ENCODE measurements at regions not wholly inside any gene's neighbourhood (a gene's known extent, or its start where the extent isn't known, plus 50 kb on each side); places are given as distances from the start of the nearest gene placed in this dataset.

DNA sequence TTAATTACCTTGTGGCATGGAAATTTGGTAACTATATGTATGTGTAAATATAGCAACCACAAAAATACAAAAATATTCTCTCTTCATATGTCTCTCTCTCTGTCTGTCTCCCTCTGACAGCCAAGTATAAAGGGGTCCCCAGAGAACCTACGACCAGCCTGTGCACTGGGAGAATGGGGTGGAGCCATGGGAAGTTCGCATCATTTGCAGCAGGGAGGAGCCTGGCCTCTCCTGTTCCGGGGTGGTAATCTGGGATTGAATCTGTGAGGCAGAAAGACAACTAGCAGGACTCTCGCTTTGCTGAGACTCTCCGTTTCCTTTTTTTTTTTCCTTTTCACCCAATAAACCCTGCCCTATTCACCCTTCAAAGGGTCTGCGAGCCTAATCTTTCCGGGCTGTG lies 1109.1 kb downstream of the HACE1 start:
- no peak for TF ChIP-seq POLR2AphosphoS5 (IDR thresholded peaks at IDR 0.05; ENCODE audit: insufficient read depth in 1 of 2, low read depth in 1 of 2)
- TF ChIP-seq POLR2A (IDR thresholded peaks at IDR 0.05), result no peak
- TF ChIP-seq CTCF (IDR thresholded peaks at IDR 0.05), result no peak
- no peaks in the 10 kb centered on the region for H3K27me3 ChIP-seq
- H3K9me3 ChIP-seq, result no peaks in the 10 kb centered on the region
- no peak for DNase-seq (ENCODE audit: extremely low spot score in 2 of 2)
- no peaks in the 10 kb centered on the region for H3K36me3 ChIP-seq
- no peak overlapping the region for H3K4me3 ChIP-seq
- H3K27ac ChIP-seq, result no peak overlapping the region
- intact Hi-C loops (cut with DNase I), result no loop called here
- H3K4me1 ChIP-seq, result no peaks in the 10 kb centered on the region

DNA sequence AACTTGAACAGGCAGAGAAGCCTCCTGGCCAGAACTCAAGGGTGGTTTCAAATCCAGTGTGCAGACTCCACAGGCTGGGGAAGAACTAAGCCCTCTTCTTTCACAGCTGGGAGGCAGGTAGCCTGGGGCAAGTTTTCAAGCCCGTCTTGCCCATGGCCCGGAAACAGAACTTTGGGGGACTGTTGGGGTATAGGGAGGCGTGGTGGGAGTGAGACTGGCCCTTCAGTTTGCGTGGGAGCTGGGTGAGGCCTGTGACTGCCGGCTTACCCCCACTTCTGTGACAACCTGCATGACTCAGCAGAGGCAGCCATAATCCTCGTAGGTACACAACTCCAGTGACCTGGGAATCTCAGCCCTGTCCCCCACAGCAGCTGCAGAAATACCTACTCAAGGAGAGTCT lies 1125.7 kb downstream of the HACE1 start:
- no peaks in the 10 kb centered on the region for H3K4me1 ChIP-seq
- no peak for DNase-seq (ENCODE audit: extremely low spot score in 2 of 2)
- no peaks in the 10 kb centered on the region for H3K9me3 ChIP-seq
- no peak overlapping the region for H3K27ac ChIP-seq
- no peak overlapping the region for H3K4me3 ChIP-seq
- no peaks in the 10 kb centered on the region for H3K27me3 ChIP-seq
- TF ChIP-seq POLR2AphosphoS5 (IDR thresholded peaks at IDR 0.05; ENCODE audit: insufficient read depth in 1 of 2, low read depth in 1 of 2) (no peak), POLR2A (IDR thresholded peaks at IDR 0.05) (no peak), CTCF (IDR thresholded peaks at IDR 0.05) (no peak)
- H3K36me3 ChIP-seq, result no peaks in the 10 kb centered on the region
- intact Hi-C loops (cut with DNase I), result no loop called here

GRCh38 chr6:103729658-103730057 lies 1130.1 kb downstream of the HACE1 start:
- no peaks in the 10 kb centered on the region for H3K27me3 ChIP-seq
- intact Hi-C loops (cut with DNase I), result no loop called here
- H3K4me1 ChIP-seq, result no peaks in the 10 kb centered on the region
- no peaks in the 10 kb centered on the region for H3K36me3 ChIP-seq
- no peak overlapping the region for H3K4me3 ChIP-seq
- DNase-seq (ENCODE audit: extremely low spot score in 2 of 2), result no peak
- H3K9me3 ChIP-seq, result no peaks in the 10 kb centered on the region
- no peak for TF ChIP-seq POLR2A (IDR thresholded peaks at IDR 0.05)
- no peak for TF ChIP-seq POLR2AphosphoS5 (IDR thresholded peaks at IDR 0.05; ENCODE audit: insufficient read depth in 1 of 2, low read depth in 1 of 2)
- TF ChIP-seq CTCF (IDR thresholded peaks at IDR 0.05), result no peak
- no peak overlapping the region for H3K27ac ChIP-seq

DNA sequence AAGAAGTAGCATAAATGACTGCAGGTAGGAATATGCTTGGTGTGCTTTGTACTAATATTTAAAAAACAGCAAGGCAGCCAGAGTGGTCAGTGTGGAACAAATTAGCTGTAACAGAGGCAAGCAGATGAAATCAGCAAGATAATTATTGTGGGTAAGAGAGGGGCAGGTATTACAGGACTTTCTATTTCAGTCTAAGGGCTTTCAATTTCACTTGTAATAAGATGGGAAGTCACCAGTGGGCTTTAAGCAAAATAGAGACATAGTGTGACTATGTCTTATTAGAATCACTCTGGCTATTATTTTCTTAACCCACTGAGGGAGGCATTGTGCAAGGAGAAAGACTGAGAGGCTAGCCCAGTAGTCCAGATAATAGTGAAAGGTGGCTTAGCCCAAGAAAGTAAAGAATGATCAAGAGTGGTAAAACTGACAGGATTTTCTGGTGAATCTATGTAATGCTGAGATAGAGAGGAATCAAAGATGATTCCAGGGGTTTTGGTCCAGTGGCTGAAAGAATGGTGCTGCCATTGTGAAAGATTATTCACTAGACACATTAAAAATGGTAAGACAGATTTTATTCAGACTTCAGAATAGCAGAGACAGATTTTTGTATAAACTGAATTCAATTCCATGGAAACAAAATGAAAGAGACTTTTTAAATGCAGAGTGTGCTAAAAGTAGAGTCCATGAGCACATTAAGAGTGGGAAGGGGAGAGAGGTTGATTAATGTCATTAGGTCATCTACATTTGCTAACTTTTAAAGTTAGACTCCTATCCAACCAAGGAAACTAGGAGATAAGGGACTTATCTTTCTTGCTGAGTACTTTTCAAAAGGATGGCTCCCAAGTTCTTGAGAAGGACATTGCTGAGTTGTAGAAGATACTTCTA lies 1136.0 kb downstream of the HACE1 start:
- Histone ChIP-seq H3K4me1 (no peaks in the 10 kb centered on the region), H3K9me3 (no peaks in the 10 kb centered on the region), H3K36me3 (no peaks in the 10 kb centered on the region), H3K4me3 (no peak overlapping the region), H3K27me3 (no peaks in the 10 kb centered on the region), H3K27ac (no peak overlapping the region)
- DNase-seq (ENCODE audit: extremely low spot score in 2 of 2), result no peak
- TF ChIP-seq CTCF (IDR thresholded peaks at IDR 0.05), result no peak
- no peak for TF ChIP-seq POLR2A (IDR thresholded peaks at IDR 0.05)
- TF ChIP-seq POLR2AphosphoS5 (IDR thresholded peaks at IDR 0.05; ENCODE audit: insufficient read depth in 1 of 2, low read depth in 1 of 2), result no peak
- intact Hi-C loops (cut with DNase I), result no loop called here

DNA sequence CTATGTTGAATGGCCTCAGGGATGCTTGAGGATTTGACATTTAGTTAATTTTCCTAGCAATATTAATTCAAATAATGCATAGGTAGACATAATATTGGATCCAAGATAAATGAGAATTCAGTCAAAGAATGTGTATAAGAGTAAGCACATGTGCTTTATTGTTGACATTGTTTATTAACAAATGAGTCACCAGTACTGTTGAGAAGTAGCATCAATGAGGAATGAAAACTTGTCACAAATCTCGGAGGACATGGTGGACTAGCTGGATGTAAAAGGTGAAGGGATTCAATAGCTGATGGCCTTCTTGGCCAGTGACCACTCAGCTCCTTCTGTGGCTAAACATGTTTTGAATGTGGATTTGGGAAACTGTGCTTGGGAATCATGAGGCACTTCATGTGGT lies 1137.0 kb downstream of the HACE1 start:
- H3K27me3 ChIP-seq, result no peaks in the 10 kb centered on the region
- H3K9me3 ChIP-seq, result no peaks in the 10 kb centered on the region
- H3K4me1 ChIP-seq, result no peaks in the 10 kb centered on the region
- H3K36me3 ChIP-seq, result no peaks in the 10 kb centered on the region
- no peak overlapping the region for H3K27ac ChIP-seq
- no peak overlapping the region for H3K4me3 ChIP-seq
- intact Hi-C loops (cut with DNase I), result no loop called here
- no peak for TF ChIP-seq POLR2AphosphoS5 (IDR thresholded peaks at IDR 0.05; ENCODE audit: insufficient read depth in 1 of 2, low read depth in 1 of 2)
- TF ChIP-seq POLR2A (IDR thresholded peaks at IDR 0.05), result no peak
- no peak for TF ChIP-seq CTCF (IDR thresholded peaks at IDR 0.05)
- DNase-seq (ENCODE audit: extremely low spot score in 2 of 2), result no peak
